HepG2 (cell line): ENCODE measurements at regions not wholly inside any gene's neighbourhood (a gene's known extent, or its start where the extent isn't known, plus 50 kb on each side); places are given as distances from the start of the nearest gene placed in this dataset.

Experiments
- ARNT2 ChIP-seq: sonication (generic); formaldehyde crosslinking; IDR thresholded peaks from 2 replicates; pipeline ENCODE4 v1.8.0; 2022; ENCODE audit warnings: mild to moderate bottlenecking, low read depth, missing genetic modification reagents, moderate library complexity
- ATF7 ChIP-seq, 2 experiments: fragments of 450-650 bp in 1 of 2; sonication (generic) in 1 of 2; formaldehyde crosslinking in 1 of 2; IDR thresholded peaks; 2 replicates each; pipeline versions ENCODE4 v1.4.0 to v1.6.1; 2016 to 2020; ENCODE audit warnings: antibody characterized with exemption in 1 of 2, mild to moderate bottlenecking in 1 of 2, missing genetic modification reagents in 1 of 2
- CENPX ChIP-seq: sonication (generic); formaldehyde crosslinking; IDR thresholded peaks from 2 replicates; pipeline ENCODE4 v1.9.0; 2021; ENCODE audit warnings: mild to moderate bottlenecking, missing genetic modification reagents, moderate library complexity
- REPIN1 ChIP-seq: sonication (generic); formaldehyde crosslinking; IDR thresholded peaks from 2 replicates; pipeline ENCODE4 v1.8.0; 2022; ENCODE audit warnings: missing genetic modification reagents, low read depth, mild to moderate bottlenecking, borderline replicate concordance
- ZBTB1 ChIP-seq: sonication (generic); formaldehyde crosslinking; IDR thresholded peaks from 2 replicates; pipeline ENCODE4 v1.4.0; 2020; ENCODE audit warnings: missing genetic modification reagents, borderline replicate concordance
- ZNF431 ChIP-seq: sonication (generic); formaldehyde crosslinking; IDR thresholded peaks from 2 replicates; pipeline ENCODE4 v1.9.0; 2022; ENCODE audit warnings: missing genetic modification reagents, low read depth, mild to moderate bottlenecking, borderline replicate concordance
- TF ChIP-seq, protein P1 (sequence below): sonication (generic); formaldehyde crosslinking; IDR thresholded peaks from 2 replicates; pipeline ENCODE4 v1.4.0; 2020; ENCODE audit warnings: mild to moderate bottlenecking, missing genetic modification reagents
- TF ChIP-seq, protein P2 (sequence below): sonication (generic); formaldehyde crosslinking; IDR thresholded peaks from 2 replicates; pipeline ENCODE4 v1.4.0; 2020; ENCODE audit warnings: missing genetic modification reagents
- TF ChIP-seq, protein P3 (sequence below): sonication (generic); formaldehyde crosslinking; IDR thresholded peaks from 2 replicates; pipeline ENCODE4 v1.4.0; 2020; ENCODE audit warnings: mild to moderate bottlenecking, missing genetic modification reagents, borderline replicate concordance
- TF ChIP-seq, protein P4 (sequence below): sonication (generic); formaldehyde crosslinking; IDR thresholded peaks from one replicate; pipeline ENCODE4 v1.5.1; 2020; ENCODE audit warnings: mild to moderate bottlenecking, missing genetic modification reagents; ENCODE audit errors: not compliant biosample characterization
- TF ChIP-seq, protein P5 (sequence below): sonication (generic); formaldehyde crosslinking; IDR thresholded peaks from 2 replicates; pipeline ENCODE4 v1.4.0; 2020; ENCODE audit warnings: missing genetic modification reagents, borderline replicate concordance

DNA sequence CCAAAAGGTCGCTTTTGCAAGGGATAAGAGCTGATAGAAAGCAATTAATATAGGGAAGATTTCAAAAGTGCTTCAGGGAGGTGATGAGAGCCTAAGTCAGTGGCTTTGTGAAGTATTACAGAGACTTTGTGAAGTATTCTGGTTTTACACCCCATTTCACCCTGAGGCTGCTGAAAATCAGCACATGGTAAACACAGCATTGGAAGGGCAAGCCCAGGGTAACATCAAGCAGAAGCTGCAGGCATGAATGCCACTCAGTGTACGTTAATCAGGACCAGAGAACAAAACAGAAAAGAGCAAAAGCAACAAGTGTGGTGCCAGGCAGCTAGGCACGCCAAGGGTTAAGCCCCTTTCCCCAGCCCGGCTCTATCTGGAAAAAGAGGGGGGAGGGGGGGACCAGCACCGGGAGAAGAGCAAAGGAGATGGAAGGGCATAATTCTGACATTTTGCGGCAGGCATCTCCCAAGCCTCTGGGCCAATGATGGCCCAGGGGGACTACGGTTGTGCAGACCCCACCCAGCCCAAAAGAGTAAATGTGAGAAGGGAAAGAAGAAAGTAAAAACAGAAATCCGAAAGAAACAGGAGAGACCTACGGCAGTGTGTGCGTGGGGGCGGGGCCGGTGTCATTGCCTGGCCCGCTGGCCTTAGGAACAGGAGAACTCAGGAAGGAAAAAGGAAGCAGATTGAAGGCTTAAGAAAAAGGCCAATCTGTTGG lies 58.9 kb downstream of the DHRS2 start (continued):
- 0 out of 2 replicates have a peak, but pooled peaks have one; percentile 37 for TF ChIP-seq ARNT2 (CRISPR knock-in tag)
- TF ChIP-seq ZNF431 (CRISPR knock-in tag): no peak
- TF ChIP-seq, protein P1, sequence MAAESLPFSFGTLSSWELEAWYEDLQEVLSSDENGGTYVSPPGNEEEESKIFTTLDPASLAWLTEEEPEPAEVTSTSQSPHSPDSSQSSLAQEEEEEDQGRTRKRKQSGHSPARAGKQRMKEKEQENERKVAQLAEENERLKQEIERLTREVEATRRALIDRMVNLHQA (CRISPR knock-in tag): no peak
- TF ChIP-seq, protein P2, sequence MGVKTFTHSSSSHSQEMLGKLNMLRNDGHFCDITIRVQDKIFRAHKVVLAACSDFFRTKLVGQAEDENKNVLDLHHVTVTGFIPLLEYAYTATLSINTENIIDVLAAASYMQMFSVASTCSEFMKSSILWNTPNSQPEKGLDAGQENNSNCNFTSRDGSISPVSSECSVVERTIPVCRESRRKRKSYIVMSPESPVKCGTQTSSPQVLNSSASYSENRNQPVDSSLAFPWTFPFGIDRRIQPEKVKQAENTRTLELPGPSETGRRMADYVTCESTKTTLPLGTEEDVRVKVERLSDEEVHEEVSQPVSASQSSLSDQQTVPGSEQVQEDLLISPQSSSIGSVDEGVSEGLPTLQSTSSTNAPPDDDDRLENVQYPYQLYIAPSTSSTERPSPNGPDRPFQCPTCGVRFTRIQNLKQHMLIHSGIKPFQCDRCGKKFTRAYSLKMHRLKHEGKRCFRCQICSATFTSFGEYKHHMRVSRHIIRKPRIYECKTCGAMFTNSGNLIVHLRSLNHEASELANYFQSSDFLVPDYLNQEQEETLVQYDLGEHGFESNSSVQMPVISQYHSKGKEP: no peak
- TF ChIP-seq, protein P3, sequence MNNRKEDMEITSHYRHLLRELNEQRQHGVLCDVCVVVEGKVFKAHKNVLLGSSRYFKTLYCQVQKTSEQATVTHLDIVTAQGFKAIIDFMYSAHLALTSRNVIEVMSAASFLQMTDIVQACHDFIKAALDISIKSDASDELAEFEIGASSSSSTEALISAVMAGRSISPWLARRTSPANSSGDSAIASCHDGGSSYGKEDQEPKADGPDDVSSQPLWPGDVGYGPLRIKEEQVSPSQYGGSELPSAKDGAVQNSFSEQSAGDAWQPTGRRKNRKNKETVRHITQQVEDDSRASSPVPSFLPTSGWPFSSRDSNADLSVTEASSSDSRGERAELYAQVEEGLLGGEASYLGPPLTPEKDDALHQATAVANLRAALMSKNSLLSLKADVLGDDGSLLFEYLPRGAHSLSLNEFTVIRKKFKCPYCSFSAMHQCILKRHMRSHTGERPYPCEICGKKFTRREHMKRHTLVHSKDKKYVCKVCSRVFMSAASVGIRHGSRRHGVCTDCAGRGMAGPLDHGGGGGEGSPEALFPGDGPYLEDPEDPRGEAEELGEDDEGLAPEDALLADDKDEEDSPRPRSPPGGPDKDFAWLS (CRISPR knock-in tag): 0 out of 2 replicates have a peak, but pooled peaks have one; percentile 42
- TF ChIP-seq CENPX (CRISPR knock-in tag): no peak
- TF ChIP-seq ZBTB1: no peak
- TF ChIP-seq, protein P4, sequence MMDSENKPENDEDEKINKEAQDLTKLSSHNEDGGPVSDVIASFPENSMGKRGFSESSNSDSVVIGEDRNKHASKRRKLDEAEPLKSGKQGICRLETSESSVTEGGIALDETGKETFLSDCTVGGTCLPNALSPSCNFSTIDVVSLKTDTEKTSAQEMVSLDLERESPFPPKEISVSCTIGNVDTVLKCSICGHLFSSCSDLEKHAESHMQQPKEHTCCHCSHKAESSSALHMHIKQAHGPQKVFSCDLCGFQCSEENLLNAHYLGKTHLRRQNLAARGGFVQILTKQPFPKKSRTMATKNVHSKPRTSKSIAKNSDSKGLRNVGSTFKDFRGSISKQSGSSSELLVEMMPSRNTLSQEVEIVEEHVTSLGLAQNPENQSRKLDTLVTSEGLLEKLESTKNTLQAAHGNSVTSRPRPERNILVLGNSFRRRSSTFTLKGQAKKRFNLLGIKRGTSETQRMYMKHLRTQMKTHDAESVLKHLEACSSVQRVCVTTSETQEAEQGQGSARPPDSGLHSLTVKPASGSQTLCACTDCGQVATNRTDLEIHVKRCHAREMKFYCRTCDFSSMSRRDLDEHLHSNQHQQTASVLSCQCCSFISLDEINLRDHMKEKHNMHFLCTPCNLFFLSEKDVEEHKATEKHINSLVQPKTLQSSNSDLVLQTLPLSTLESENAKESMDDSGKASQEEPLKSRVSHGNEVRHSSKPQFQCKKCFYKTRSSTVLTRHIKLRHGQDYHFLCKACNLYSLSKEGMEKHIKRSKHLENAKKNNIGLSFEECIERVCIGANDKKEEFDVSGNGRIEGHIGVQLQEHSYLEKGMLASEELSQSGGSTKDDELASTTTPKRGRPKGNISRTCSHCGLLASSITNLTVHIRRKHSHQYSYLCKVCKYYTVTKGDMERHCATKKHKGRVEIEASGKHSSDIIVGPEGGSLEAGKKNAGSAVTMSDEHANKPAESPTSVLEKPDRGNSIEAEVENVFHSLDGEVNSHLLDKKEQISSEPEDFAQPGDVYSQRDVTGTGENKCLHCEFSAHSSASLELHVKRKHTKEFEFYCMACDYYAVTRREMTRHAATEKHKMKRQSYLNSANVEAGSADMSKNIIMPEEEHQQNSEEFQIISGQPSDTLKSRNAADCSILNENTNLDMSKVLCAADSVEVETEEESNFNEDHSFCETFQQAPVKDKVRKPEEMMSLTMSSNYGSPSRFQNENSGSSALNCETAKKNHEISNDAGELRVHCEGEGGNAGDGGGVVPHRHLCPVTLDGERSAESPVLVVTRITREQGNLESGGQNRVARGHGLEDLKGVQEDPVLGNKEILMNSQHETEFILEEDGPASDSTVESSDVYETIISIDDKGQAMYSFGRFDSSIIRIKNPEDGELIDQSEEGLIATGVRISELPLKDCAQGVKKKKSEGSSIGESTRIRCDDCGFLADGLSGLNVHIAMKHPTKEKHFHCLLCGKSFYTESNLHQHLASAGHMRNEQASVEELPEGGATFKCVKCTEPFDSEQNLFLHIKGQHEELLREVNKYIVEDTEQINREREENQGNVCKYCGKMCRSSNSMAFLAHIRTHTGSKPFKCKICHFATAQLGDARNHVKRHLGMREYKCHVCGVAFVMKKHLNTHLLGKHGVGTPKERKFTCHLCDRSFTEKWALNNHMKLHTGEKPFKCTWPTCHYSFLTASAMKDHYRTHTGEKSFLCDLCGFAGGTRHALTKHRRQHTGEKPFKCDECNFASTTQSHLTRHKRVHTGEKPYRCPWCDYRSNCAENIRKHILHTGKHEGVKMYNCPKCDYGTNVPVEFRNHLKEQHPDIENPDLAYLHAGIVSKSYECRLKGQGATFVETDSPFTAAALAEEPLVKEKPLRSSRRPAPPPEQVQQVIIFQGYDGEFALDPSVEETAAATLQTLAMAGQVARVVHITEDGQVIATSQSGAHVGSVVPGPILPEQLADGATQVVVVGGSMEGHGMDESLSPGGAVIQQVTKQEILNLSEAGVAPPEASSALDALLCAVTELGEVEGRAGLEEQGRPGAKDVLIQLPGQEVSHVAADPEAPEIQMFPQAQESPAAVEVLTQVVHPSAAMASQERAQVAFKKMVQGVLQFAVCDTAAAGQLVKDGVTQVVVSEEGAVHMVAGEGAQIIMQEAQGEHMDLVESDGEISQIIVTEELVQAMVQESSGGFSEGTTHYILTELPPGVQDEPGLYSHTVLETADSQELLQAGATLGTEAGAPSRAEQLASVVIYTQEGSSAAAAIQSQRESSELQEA (CRISPR knock-in tag): no peak
- no peak for TF ChIP-seq ATF7 (IDR thresholded peaks at IDR 0.05)
- no peak for TF ChIP-seq ATF7 (CRISPR knock-in tag; IDR thresholded peaks at IDR 0.05)
- peak; percentile 15 for TF ChIP-seq REPIN1 (CRISPR knock-in tag)
- TF ChIP-seq, protein P5, sequence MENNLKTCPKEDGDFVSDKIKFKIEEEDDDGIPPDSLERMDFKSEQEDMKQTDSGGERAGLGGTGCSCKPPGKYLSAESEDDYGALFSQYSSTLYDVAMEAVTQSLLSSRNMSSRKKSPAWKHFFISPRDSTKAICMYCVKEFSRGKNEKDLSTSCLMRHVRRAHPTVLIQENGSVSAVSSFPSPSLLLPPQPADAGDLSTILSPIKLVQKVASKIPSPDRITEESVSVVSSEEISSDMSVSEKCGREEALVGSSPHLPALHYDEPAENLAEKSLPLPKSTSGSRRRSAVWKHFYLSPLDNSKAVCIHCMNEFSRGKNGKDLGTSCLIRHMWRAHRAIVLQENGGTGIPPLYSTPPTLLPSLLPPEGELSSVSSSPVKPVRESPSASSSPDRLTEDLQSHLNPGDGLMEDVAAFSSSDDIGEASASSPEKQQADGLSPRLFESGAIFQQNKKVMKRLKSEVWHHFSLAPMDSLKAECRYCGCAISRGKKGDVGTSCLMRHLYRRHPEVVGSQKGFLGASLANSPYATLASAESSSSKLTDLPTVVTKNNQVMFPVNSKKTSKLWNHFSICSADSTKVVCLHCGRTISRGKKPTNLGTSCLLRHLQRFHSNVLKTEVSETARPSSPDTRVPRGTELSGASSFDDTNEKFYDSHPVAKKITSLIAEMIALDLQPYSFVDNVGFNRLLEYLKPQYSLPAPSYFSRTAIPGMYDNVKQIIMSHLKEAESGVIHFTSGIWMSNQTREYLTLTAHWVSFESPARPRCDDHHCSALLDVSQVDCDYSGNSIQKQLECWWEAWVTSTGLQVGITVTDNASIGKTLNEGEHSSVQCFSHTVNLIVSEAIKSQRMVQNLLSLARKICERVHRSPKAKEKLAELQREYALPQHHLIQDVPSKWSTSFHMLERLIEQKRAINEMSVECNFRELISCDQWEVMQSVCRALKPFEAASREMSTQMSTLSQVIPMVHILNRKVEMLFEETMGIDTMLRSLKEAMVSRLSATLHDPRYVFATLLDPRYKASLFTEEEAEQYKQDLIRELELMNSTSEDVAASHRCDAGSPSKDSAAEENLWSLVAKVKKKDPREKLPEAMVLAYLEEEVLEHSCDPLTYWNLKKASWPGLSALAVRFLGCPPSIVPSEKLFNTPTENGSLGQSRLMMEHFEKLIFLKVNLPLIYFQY: no peak
